Activated T-helper 1 cell treated with anti-CD3 and anti-CD28 coated beads, Interleukin-12 subunit alpha, Interleukin-12 subunit beta, Interleukin-2, Interleukin-4 antibody, amounts not matched to agents 30 ng/mL and 10 ng/mL and 1 ng/mL, durations not matched to agents 14 hours and 24 hours and 36 hours (primary cell): ENCODE measurements at regions not wholly inside any gene's neighbourhood (a gene's known extent, or its start where the extent isn't known, plus 50 kb on each side); places are given as distances from the start of the nearest gene placed in this dataset.

Source experiments
- DNase-seq: peaks from one replicate; pipeline ENCODE4 v3.0.0; 2021; ENCODE audit warnings: low spot score
- H3K27ac Mint-ChIP-seq: one replicate; pipeline ENCODE4 v1.8.0; 2021; ENCODE audit warnings: mild to moderate bottlenecking, mixed read lengths
- H3K27me3 Mint-ChIP-seq: one replicate; pipeline ENCODE4 v1.8.0; 2022; ENCODE audit warnings: mild to moderate bottlenecking, moderate library complexity, mixed read lengths; ENCODE audit not compliant: insufficient read depth
- H3K36me3 Mint-ChIP-seq: one replicate; pipeline ENCODE4 v1.8.0; 2021; ENCODE audit warnings: low read depth, mixed read lengths
- H3K4me1 Mint-ChIP-seq: one replicate; pipeline ENCODE4 v1.8.0; 2021; ENCODE audit warnings: low read depth, mixed read lengths
- H3K4me3 Mint-ChIP-seq: one replicate; pipeline ENCODE4 v1.8.0; 2021; ENCODE audit warnings: mild to moderate bottlenecking, moderate library complexity, mixed read lengths
- H3K9me3 Mint-ChIP-seq: one replicate; pipeline ENCODE4 v1.8.0; 2021; ENCODE audit warnings: mixed read lengths
- intact Hi-C: fragments of 100-400 bp; cut with micrococcal nuclease; formaldehyde crosslinking; loops from one replicate; pipeline ENCODE4 v1.15.1; 2024

DNA sequence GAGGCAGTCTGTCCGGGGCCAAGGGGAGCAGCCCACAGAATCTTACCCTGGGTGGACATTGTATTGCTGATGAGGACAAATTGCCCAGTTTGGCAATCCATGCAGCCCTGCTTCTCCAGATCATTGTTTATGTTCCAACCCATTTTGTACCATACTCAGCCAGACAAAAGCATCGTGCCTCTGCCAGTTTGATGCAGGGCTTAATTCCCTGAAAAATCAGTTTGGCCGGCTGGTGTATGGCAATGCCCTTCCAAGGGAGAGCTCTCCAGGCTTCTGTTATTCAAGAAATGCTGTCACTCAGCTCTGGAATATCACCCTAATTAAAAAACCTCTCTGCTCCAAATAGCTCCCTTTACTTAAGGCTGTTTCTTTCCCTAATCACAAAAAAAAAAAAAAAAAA is 697.7 kb downstream of the TBC1D22A start:
- H3K4me1 Mint-ChIP-seq = no peaks in the 10 kb centered on the region
- H3K27ac Mint-ChIP-seq = no peak overlapping the region
- DNase-seq = no peak
- intact Hi-C loops = no loop called here
- no peak overlapping the region for H3K4me3 Mint-ChIP-seq
- no peaks in the 10 kb centered on the region for H3K36me3 Mint-ChIP-seq
- H3K27me3 Mint-ChIP-seq = no peaks in the 10 kb centered on the region
- no peaks in the 10 kb centered on the region for H3K9me3 Mint-ChIP-seq

DNA sequence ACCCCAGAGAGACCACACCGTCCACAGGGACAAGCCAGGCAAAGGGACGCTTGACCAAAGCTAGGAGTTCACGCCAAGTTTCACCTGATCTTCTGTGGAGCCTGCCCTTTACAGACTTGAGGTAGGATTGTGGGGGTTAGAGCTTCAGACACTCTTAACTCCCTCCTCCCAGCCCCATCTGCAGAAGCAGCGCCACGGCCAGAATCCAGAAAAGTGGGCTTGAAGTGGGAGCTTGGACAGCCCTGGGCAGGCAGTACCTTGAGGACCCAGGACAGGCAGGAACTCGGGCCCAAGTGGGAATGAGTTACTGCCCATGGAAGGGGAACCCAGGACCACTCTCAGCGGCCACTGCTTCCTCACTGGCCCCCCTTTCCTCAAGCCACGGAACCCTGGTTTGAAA is 695.9 kb downstream of the TBC1D22A start:
- DNase-seq = no peak
- Mint-ChIP-seq H3K27ac (no peak overlapping the region), H3K4me3 (no peak overlapping the region), H3K4me1 (no peaks in the 10 kb centered on the region), H3K27me3 (no peaks in the 10 kb centered on the region), H3K9me3 (peaks cover 6% of the 10 kb centered on the region), H3K36me3 (no peaks in the 10 kb centered on the region)
- intact Hi-C loops = no loop called here

- no peak for DNase-seq
- H3K4me3 Mint-ChIP-seq = no peak overlapping the region
- H3K36me3 Mint-ChIP-seq = no peaks in the 10 kb centered on the region
- peaks cover 6% of the 10 kb centered on the region for H3K9me3 Mint-ChIP-seq
- no peak overlapping the region for H3K27ac Mint-ChIP-seq
- H3K27me3 Mint-ChIP-seq = no peaks in the 10 kb centered on the region
- intact Hi-C loops = no loop called here
- no peaks in the 10 kb centered on the region for H3K4me1 Mint-ChIP-seq
Observed at GRCh38 chr22:47457509-47458300, 695.3 kb downstream of the TBC1D22A start.

- DNase-seq = no peak
- Mint-ChIP-seq H3K27me3 (no peaks in the 10 kb centered on the region), H3K36me3 (no peaks in the 10 kb centered on the region), H3K4me3 (no peak overlapping the region), H3K4me1 (no peaks in the 10 kb centered on the region), H3K9me3 (peaks cover 6% of the 10 kb centered on the region), H3K27ac (no peak overlapping the region)
- intact Hi-C loops = no loop called here
Observed at GRCh38 chr22:47457021-47457420, 694.6 kb downstream of the TBC1D22A start.

- intact Hi-C loops = no loop called here
Observed at GRCh38 chr22:47456031-47456430, 693.6 kb downstream of the TBC1D22A start.

GRCh38 chr22:47453049-47453448 is 690.6 kb downstream of the TBC1D22A start:
- peaks cover 6% of the 10 kb centered on the region for H3K9me3 Mint-ChIP-seq
- H3K27ac Mint-ChIP-seq = no peak overlapping the region
- no peaks in the 10 kb centered on the region for H3K36me3 Mint-ChIP-seq
- intact Hi-C loops = no loop called here
- H3K27me3 Mint-ChIP-seq = no peaks in the 10 kb centered on the region
- H3K4me1 Mint-ChIP-seq = no peaks in the 10 kb centered on the region
- no peak for DNase-seq
- H3K4me3 Mint-ChIP-seq = no peak overlapping the region

More at GRCh38 chr22:47456031-47456430, 693.6 kb downstream of the TBC1D22A start:
- Mint-ChIP-seq H3K4me3 (no peak overlapping the region), H3K4me1 (no peaks in the 10 kb centered on the region), H3K9me3 (peaks cover 6% of the 10 kb centered on the region), H3K27ac (no peak overlapping the region), H3K36me3 (no peaks in the 10 kb centered on the region), H3K27me3 (no peaks in the 10 kb centered on the region)
- no peak for DNase-seq

- no peaks in the 10 kb centered on the region for H3K4me1 Mint-ChIP-seq
- H3K4me3 Mint-ChIP-seq = no peak overlapping the region
- H3K27me3 Mint-ChIP-seq = no peaks in the 10 kb centered on the region
- no peak overlapping the region for H3K27ac Mint-ChIP-seq
- no peak for DNase-seq
- H3K9me3 Mint-ChIP-seq = peaks cover 6% of the 10 kb centered on the region
- intact Hi-C loops = no loop called here
- no peaks in the 10 kb centered on the region for H3K36me3 Mint-ChIP-seq
Observed at GRCh38 chr22:47452184-47452583, 689.7 kb downstream of the TBC1D22A start.

- no peaks in the 10 kb centered on the region for H3K36me3 Mint-ChIP-seq
- intact Hi-C loops = no loop called here
- H3K4me1 Mint-ChIP-seq = no peaks in the 10 kb centered on the region
- DNase-seq = no peak
- H3K27me3 Mint-ChIP-seq = no peaks in the 10 kb centered on the region
- H3K4me3 Mint-ChIP-seq = no peak overlapping the region
- H3K9me3 Mint-ChIP-seq = peaks cover 6% of the 10 kb centered on the region
- H3K27ac Mint-ChIP-seq = no peak overlapping the region
Observed at GRCh38 chr22:47450876-47451475, 688.5 kb downstream of the TBC1D22A start.

DNA sequence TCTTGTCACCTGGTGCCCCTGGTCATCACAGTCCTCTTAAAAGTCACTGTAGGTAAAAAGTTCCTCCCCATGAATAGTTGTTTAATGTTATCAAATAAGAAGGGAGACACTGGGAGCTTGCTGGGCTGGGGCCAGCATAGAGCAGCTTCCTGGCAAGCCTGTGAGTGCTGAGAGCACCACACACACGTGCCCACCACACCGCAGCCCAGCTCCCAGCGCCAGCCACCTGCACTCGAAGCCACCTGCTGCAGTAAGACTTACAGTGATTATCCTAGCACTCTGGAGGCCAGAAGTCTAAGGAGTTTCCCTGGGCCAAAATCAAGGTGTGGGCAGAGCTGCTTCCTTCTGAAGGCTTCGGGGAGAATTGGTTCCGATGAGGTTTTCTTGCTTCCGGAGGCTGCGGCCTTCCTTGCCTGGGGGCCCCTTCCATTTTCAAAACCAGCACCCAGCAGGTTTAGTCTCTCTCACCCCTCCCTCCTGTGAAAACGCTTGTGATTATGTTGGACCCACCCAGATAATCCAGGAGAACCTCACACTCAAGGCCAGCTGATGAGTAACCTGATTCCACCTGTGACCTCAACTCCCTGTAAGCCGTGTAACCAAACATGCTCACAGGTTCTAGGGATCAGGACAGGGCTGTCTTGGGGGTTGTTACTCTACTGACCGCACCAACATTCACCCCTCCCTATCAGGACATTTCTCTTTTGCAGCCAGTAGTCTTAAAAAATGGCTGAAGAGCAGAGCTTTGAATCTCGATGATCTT is 687.2 kb downstream of the TBC1D22A start:
- no peaks in the 10 kb centered on the region for H3K27me3 Mint-ChIP-seq
- DNase-seq = no peak
- peaks cover 13% of the 10 kb centered on the region for H3K9me3 Mint-ChIP-seq
- no peaks in the 10 kb centered on the region for H3K36me3 Mint-ChIP-seq
- no peak overlapping the region for H3K4me3 Mint-ChIP-seq
- H3K27ac Mint-ChIP-seq = no peak overlapping the region
- H3K4me1 Mint-ChIP-seq = no peaks in the 10 kb centered on the region
- intact Hi-C loops = no loop called here

DNA sequence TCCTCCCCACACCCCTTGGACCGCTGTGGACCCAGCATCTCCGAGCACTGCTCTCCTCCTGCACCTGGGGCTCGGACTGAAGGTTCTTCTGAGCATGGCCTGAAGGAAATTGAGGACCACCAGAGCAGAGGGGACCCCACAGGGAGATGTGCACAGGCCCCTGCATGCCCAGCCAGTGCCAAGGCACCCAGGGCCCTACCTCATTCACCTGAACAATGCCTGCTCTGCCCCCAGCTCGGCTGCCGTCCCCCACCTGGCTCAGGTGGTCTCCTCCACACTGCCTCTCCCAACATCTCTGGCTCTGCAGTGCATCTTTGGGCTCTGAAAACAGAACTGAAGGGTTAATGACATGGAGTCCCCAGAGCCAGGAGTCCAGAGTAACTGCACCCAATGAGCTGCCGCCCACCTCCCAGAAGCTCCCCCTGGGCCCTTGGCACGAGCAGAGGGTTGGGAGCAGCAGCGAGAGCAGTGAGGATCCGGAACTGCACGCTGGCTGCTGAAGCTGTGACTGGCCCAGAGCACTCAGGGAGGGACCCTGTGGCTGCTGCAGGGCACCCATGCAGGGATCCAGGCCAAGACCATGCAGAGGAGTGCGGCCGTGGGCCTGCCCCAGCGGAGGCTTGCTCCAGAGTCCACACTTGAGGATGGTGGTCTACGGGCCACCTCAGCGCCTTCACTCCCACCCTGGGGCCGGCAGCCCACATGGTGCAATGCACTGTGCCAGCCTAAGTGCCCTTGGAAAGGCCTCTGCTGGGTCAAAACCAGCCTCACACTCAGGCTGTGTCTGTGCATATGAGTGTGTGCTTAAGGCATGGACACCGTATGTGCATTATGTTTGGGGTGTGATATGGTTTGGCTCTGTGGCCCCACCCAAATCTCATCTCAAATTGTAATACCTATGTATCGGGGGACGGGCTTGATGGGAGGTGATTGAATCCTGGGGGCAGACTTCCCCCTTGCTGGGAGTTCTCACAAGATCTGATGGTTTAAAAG is 686.1 kb downstream of the TBC1D22A start:
- no peak for DNase-seq
- Mint-ChIP-seq H3K4me3 (no peak overlapping the region), H3K36me3 (no peaks in the 10 kb centered on the region), H3K27ac (no peak overlapping the region), H3K27me3 (no peaks in the 10 kb centered on the region), H3K9me3 (peaks cover 7% of the 10 kb centered on the region), H3K4me1 (no peaks in the 10 kb centered on the region)
- intact Hi-C loops = no loop called here

DNA sequence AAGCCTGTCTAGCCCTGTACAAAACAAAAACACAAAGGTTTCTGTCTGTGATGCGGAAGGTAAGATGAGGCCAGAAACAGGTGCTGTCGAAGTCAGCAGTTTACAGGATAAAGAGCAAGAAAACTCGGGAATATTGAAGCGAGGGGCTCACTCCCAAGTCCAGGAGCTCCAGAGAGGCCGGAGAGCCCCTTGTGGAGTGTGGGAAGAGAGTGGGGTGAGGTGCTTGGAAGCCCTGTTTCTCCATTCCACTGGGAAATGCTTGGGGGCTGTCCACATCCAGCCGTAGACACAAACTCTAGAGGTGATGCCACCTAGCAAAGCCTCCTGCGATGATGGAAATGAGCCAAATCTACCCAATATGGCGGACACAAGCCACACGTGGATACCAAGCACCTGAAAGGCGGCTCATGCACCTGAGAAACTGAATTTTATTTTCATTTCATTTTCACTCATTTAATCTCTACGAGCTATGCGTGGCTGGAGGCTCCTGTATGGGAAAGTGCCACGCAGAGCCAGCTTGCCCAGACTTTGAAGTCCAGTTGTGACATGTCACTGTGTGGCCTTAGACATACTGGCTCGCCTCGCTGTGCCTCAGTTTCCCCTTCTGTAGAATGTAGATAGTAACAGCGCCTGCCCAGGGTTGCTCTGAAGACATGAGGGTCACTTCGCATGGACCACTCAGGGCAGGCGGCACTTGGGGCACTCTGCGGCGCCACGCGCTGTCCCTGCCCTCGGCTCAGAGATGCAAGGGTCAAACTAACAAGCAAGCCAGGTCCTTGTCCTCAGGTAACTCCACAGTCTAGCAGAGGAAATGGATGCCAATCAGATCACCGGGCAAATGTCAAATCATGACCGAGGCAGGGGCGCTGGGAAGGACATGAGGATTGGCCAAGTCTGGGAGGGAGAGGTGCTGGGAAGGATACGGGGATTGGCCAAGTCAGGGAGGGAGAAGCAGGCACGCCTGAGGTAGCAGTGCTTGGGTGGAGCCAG is 684.7 kb downstream of the TBC1D22A start:
- Mint-ChIP-seq H3K4me3 (no peak overlapping the region), H3K36me3 (no peaks in the 10 kb centered on the region), H3K27me3 (no peaks in the 10 kb centered on the region), H3K4me1 (no peaks in the 10 kb centered on the region), H3K9me3 (peaks cover 11% of the 10 kb centered on the region), H3K27ac (no peak overlapping the region)
- intact Hi-C loops = no loop called here
- DNase-seq = no peak
